COR-L47 (cell line): ENCODE measurements at regions not wholly inside any gene's neighbourhood (a gene's known extent, or its start where the extent isn't known, plus 50 kb on each side); places are given as distances from the start of the nearest gene placed in this dataset.

Experiments used
- DNase-seq: peaks from one replicate; lab custom pipeline; 2025; lab: John Stamatoyannopoulos, UW

DNA sequence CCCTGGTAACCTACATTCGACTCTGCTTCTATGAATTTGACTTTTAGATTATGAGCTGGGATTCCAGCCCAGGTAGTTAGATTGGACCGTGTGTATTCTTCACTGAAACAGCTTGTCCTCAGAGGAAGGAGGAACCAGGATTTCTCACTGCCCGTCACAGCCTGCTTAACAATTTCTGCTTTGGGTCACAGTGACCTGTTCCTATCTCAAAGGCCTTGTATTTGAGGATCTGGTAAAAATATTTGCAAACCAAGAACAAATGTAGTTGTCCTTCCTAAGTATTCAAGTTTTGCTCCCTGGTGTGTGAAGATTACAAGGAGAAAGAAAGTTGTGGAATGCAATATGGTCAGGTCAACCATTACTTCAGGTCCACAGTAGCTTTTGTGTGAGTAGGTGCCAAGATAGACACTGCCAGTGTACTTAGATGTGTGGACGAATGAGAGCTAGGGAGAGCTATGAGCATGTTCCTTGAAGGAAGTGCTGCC is 55.1 kb downstream of the KIF4B start:
- no peak for DNase-seq

DNA sequence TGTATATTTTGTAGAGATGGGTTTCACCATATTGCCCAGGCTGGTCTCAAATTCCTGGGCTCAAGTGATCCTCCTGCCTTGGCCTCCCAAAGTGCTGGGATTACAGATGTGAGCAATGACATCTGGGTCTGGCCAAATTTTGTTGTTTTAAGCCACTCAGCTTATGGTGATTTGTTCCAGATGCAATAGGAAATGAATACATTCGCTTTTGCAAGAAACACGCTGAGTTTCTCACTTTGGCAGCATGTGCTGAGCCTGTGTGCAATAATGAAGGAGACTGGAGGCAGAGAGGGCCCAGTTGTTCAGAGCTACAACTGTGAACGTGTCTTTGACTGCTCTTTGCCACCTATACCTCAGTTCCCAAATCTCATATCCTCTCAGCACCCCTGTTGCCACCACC is 56.4 kb downstream of the KIF4B start:
- DNase-seq, result no peak

GRCh38 chr5:155070781-155071180 is 57.2 kb downstream of the KIF4B start:
- DNase-seq, result no peak

GRCh38 chr5:155076379-155076778 is 62.8 kb downstream of the KIF4B start:
- no peak for DNase-seq

DNA sequence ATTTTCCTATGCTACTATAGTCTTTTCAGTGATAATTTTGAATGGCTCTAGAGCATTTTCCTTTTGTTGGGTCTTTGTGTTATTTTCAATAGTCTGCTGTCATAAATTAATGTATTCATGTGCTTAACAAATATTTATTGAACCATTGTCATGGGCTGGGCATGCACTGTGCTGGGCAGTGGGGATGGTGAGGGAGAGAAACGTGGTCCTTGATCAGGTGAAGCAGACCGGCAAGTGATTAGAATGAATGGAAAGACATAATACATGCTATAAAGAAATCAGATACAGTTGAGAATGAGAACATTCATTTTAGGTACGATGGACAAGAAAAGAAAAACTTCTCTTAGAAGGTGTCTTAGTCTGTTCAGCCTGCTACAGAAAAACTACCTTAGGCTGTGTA is 66.1 kb downstream of the KIF4B start:
- no peak for DNase-seq

DNA sequence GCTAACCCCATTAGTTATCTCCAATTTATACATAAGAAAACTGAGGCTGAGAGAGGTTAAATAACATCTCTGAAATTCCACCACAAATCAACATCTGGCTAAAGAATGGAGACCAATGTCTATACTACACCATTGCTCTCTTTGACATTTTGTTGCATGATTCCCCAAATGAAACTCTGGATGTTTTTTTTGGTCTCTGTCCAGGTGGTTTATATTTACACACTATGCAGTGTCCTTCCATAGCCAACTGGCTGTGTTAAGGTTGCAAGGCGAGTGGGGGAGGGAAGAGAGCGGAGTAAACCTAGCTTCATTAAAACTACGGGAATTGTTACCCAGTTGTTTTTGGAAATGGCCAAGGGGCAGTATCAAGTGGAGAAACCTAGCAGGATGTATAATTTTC is 67.2 kb downstream of the KIF4B start:
- DNase-seq, result no peak

- no peak for DNase-seq
These were observed 68.1 kb downstream of the KIF4B start for GRCh38 chr5:155081618-155082017.

DNA sequence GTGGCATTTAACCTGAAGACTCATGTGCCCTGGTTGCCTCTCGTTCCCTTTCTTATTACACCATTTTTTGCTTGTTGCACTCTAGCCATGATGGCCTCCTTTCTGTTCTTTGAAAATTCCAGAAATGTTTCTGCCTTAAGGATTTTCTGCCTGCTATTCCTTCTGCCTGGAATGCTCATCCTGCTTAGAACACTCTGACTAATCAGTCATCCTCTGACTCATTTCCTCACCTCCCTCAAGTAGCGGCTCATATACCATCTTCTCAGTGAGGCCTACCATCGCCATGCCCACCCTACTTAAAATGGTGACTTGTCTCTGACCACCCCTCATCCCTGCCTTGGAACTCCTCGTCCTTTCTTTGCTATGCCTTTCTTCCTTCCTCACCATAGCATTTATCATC is 68.8 kb downstream of the KIF4B start:
- no peak for DNase-seq

DNA sequence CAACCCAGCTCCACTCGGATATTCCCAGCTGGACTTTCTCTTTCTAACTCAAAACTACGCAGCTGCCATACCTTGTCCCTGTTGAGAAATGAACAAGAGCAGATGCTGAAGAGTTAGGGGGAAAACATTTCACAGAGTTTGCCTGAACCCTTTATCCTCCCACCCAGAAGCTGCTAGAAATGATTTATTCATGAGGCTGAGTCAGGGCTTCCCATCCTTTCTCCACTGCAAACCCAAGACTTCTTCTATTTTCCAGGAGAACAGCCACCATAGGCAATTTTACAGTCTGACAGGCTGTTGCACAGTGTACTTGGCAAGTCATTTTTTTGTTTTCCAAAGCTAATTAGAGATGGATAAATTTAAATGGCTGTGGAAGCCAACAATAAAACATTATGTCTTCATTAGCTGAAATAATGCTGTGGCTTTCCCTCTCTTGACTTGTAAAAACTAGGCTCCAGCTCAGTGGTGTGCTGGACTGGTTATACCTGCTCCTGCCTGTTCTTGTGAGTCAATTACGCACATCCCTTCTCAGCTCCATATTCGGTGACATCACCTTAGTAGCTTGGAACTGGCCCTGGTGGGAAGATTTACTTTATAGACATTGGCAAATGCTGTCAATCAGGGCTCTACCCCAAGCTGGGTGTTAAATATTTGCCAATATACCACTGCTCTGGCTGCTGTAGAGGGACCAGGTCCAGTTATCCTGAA is 71.9 kb downstream of the KIF4B start:
- no peak for DNase-seq

DNA sequence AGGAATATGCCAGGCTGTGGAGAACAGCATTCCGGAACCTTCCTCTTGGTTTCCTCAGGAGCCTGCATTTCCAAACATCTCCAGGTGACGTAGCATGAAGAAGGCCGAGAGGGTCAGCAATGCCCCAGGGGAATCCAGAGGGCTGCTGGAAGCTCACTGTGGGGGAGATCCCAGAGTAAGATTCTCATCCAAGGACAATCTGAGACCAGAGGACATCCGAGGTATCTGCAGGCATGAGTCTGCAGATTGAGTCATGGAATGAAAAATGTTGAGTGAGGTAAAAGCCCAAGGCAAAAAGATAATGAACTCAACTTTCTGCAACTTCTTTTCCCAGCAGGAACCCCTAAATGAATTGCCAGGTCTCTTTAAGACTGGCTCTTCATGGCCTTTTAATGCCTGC is 73.5 kb downstream of the KIF4B start:
- DNase-seq, result no peak

GRCh38 chr5:155088811-155089210 is 75.3 kb downstream of the KIF4B start:
- no peak for DNase-seq

GRCh38 chr5:155089643-155090042 is 76.1 kb downstream of the KIF4B start:
- no peak for DNase-seq

DNA sequence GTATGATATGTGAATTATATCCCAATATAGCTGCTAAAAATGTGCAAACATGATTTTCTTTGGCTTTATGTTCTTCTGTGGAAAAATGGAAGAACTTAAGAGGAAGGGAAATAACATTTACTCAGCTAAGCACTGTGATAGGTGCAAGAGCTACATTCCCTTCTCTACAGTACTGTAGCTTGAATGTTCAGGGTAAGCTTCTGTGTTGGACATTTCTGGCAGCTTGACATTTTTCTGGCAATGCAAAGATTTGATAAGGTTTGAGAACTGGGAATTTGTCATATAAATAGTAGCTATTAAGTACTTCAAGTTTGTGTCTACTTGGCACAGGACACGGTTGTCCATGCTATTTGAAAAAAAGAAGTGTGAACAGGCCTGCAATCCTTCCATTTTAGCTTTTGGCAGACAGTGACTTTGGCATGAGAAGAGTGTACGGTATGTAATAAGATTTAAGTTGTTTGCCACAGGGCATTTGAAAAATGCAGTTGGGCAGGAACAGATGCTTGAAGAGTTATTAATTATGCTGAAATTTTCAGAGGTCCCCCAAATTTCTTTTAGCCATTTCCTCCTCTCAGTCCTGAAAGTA is 77.6 kb downstream of the KIF4B start:
- DNase-seq, result no peak

DNA sequence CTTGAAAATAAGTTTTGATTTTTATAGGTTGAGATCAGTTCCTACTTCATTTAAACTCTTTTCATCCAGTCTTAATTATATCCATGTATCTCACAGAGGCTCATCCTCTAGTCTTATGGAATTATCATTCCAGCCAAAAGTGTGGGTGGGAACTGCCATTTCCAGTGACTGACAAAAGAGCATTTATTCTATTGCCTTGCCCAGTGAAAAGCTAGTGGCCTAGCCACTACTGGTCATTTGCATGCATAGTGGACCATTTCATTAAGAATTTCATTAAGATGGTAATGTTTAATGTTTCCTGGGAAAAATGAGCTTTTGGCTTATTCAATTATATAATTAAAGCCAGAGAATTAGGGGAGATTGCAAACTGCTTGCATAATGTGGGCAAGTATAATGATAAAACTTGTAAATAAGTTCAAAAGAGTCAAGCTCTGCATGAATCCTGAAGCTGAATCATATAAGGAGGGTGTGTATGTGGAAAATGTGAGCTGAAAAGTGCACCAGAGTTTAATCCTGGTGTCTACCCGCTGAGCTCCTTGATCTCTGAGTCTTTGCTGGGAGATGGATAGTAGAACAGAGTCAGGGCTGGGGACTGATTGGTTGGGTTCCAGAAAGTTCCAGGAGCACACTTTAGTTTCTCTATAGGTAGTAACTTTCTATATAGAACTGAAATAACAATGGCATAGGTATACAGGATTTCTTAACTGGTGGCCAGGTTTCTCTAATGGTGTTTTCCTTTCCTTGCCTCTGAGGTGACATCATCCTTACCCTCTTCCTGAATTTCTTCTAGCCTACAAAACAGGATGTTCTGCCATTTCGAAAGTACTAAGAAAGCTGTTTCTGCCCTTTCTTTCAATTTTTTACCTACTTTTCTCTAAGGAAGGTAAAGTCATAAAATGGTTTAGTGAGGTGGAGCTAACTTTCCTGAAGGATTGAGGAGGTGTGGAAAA is 78.5 kb downstream of the KIF4B start:
- no peak for DNase-seq

DNA sequence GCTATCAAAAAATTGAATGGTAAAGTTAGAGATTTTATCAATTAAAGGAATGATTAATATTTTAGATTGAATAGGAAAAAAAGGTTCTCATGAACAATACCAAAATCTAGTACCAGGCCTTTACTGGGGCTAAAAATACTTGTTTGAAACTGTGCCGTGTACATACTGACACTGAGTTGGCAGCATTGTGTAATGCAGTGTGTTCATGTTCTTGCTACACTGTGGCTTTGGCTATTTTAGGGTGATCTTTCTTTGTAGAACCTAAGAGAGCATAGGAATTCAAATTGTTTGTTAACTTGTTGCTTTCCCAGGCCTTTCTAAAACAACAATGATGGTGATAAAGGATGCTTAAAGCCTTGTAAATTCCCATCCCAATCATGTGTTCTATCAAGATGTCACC is 80.9 kb downstream of the KIF4B start:
- no peak for DNase-seq

GRCh38 chr5:155097995-155098394 is 84.4 kb downstream of the KIF4B start:
- no peak for DNase-seq

DNA sequence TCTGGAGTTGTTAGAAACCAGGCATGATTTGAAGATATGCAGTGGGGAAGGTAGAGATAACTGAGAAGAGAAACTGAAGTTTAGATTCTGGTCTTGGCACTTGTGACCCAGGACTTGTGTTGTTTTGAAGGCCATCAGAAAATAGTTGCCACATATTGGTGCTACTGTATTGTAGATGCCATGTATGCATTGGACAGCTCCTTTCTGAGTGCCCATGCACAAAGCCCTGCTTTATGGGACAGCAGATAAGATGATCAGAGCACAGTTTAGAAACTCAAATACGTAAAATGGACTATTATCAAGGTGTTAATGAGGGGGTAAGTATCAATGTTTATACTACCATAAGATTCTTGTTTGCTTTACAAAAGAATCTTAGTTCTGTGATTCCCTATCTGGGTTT is 84.9 kb downstream of the KIF4B start:
- no peak for DNase-seq

GRCh38 chr5:155101697-155102096 is 88.1 kb downstream of the KIF4B start:
- DNase-seq, result no peak

GRCh38 chr5:155103146-155103545 is 89.6 kb downstream of the KIF4B start:
- DNase-seq, result no peak

GRCh38 chr5:155104441-155104840 is 90.9 kb downstream of the KIF4B start:
- DNase-seq, result no peak

DNA sequence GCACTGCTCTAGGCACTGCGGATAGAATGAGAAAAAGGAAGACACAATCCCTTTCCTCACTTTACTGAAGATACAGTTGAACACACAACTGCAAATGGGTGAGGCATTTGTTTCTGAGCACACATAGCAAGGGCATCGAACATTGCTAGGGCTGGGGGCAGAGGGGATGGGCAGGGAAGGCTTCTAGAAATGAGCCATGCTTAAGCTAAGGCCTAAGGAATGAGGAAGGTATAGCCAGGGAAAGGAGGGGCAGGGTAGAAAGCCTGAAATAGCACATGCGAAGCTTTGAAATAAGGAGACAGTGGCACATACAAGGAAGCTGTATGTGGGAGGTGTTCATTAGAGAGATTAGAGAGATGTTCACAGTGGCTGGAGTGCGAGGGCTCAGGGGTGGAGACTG is 92.7 kb downstream of the KIF4B start:
- no peak for DNase-seq

DNA sequence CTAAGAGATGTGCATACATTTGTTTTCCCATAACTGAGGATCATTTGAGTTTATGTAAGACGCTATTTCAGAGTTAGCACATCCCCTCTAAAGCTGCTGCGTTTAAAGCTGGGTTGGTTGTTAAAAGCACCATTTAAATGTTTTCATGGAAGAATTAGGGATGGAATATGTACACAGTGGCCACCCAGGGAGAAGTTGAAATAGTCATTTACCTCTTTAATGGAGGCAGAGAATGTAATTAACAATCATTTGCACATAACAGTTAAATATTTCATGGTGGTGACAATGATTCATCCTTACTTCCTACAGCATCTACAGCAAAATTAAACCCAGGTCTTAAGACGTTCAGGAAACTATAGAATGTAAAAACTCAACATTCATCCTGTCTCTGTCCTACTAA is 100.3 kb downstream of the KIF4B start:
- DNase-seq, result no peak

DNA sequence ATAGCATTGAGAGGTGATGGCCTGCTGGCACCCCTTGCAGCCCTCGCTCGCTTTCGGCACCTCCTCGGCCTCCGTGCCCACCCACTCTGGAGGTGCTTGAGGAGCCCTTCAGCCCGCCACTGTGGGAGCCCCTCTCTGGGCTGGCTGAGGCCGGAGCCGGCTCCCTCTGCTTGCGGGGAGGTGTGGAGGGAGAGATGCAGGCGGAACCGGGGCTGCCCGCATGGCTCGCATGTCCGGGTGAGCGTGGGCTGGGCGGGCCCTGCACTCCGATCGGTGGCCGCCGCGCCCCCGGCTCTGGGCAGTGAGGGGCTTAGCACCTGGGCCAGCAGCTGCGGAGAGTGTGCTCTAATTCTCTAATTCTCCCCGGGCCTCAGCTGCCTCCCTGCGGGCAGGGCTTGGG is 101.1 kb downstream of the KIF4B start:
- no peak for DNase-seq
